Lung (tissue), 11 donors: ENCODE measurements at regions not wholly inside any gene's neighbourhood (a gene's known extent, or its start where the extent isn't known, plus 50 kb on each side); places are given as distances from the start of the nearest gene placed in this dataset.

Source experiments
- ATAC-seq: fragments of 200-7000 bp; cut with Tn5 transposase; one replicate; pipeline ENCODE4 v1.9.1; 2020; ENCODE audit warnings: moderate number of reproducible peaks; ENCODE audit not compliant: insufficient read depth, low FRiP score
- DNase-seq, 3 donors: peaks; one replicate each; pipeline ENCODE4 v3.0.0-alpha.2; 2013 to 2017
- H3K27ac ChIP-seq, 2 donors: one replicate each; pipeline ENCODE4 v1.5.1; 2013; ENCODE audit warnings: mild to moderate bottlenecking in 2 of 2, moderate library complexity in 2 of 2, control low read depth in 1 of 2, inconsistent platforms in 1 of 2, low read depth in 1 of 2, low read length in 1 of 2
- H3K27me3 ChIP-seq, 3 donors: one replicate each; pipeline ENCODE4 v1.5.1; 2013; ENCODE audit warnings: low read length in 2 of 3; ENCODE audit not compliant: control insufficient read depth in 3 of 3, insufficient read depth in 3 of 3
- H3K36me3 ChIP-seq, 4 donors: one replicate each; pipeline ENCODE4 v1.5.1; 2013; ENCODE audit warnings: low read length in 4 of 4, mild to moderate bottlenecking in 1 of 4, moderate library complexity in 1 of 4; ENCODE audit not compliant: control insufficient read depth in 4 of 4, insufficient read depth in 4 of 4
- H3K4me1 ChIP-seq, 5 donors: one replicate each; pipeline ENCODE4 v1.5.1; 2013; ENCODE audit warnings: low read length in 5 of 5, mild to moderate bottlenecking in 2 of 5, moderate library complexity in 1 of 5; ENCODE audit not compliant: control insufficient read depth in 5 of 5, insufficient read depth in 5 of 5
- H3K4me3 ChIP-seq: one replicate; pipeline ENCODE4 v1.5.1; 2013; ENCODE audit warnings: mild to moderate bottlenecking, control low read depth, moderate library complexity
- H3K9ac ChIP-seq, 2 donors: one replicate each; pipeline ENCODE4 v1.5.1; 2013; ENCODE audit warnings: low read length in 2 of 2, control low read depth in 1 of 2; ENCODE audit not compliant: insufficient read depth in 1 of 2
- H3K9me3 ChIP-seq, 4 donors: one replicate each; pipeline ENCODE4 v1.5.1; 2013; ENCODE audit warnings: low read length in 3 of 4, mild to moderate bottlenecking in 1 of 4, moderate library complexity in 1 of 4; ENCODE audit not compliant: control insufficient read depth in 4 of 4, insufficient read depth in 3 of 4
- WGBS, 2 donors: extraction: QIAGEN DNeasy Blood & Tissue Kit; methylation state at CpG; one replicate each; pipeline ENCODE4 v1.1.7; 2013; 5-methylcytosine and 5-hydroxymethylcytosine counted together
- TF ChIP-seq, protein P1 (sequence below): IDR thresholded peaks from 2 replicates; pipeline ENCODE4 v1.5.1; 2012; ENCODE audit warnings: mild to moderate bottlenecking; ENCODE audit errors: control extremely low read depth, extremely low read depth
- donor health status: control.
- donor health status: control.
- donor health status: Bipolar disorder and iron deficiency.
- donor health status: healthy.
- donor health status: DM: yes; HTN: yes; CAD: no.

GRCh38 chr13:89577301-89577700, 1770.2 kb upstream of the MIR17HG start:
- Histone ChIP-seq H3K36me3 (no peaks in the 10 kb centered on the region), H3K27me3 (no peaks in the 10 kb centered on the region), H3K9me3 (peaks cover 0 to 2% (median 0%) of the 10 kb centered on the region in 4 donors), H3K9ac (no peak overlapping the region), H3K4me1 (no peaks in the 10 kb centered on the region), H3K4me3 (no peak overlapping the region), H3K27ac (no peak overlapping the region)
- TF ChIP-seq, protein P1, sequence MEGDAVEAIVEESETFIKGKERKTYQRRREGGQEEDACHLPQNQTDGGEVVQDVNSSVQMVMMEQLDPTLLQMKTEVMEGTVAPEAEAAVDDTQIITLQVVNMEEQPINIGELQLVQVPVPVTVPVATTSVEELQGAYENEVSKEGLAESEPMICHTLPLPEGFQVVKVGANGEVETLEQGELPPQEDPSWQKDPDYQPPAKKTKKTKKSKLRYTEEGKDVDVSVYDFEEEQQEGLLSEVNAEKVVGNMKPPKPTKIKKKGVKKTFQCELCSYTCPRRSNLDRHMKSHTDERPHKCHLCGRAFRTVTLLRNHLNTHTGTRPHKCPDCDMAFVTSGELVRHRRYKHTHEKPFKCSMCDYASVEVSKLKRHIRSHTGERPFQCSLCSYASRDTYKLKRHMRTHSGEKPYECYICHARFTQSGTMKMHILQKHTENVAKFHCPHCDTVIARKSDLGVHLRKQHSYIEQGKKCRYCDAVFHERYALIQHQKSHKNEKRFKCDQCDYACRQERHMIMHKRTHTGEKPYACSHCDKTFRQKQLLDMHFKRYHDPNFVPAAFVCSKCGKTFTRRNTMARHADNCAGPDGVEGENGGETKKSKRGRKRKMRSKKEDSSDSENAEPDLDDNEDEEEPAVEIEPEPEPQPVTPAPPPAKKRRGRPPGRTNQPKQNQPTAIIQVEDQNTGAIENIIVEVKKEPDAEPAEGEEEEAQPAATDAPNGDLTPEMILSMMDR, result no peak
- no peak for ATAC-seq
- no peak for DNase-seq

- Histone ChIP-seq H3K4me3 (no peak overlapping the region), H3K27me3 (no peaks in the 10 kb centered on the region), H3K36me3 (no peaks in the 10 kb centered on the region), H3K4me1 (no peaks in the 10 kb centered on the region), H3K9ac (no peak overlapping the region), H3K9me3 (no peaks in the 10 kb centered on the region), H3K27ac (no peak overlapping the region)
- DNase-seq, result peak; percentile 29 to 69 (median 66)
- WGBS, 2 donors, result 37 to 56% methylated on average over 2 of the region's 2 CpGs
- no peak for ATAC-seq
- TF ChIP-seq, protein P1, result no peak
These were observed 1763.3 kb upstream of the MIR17HG start for GRCh38 chr13:89584058-89584620.

- no peaks in the 10 kb centered on the region for H3K4me1 ChIP-seq
- TF ChIP-seq, protein P1, result no peak
- no peak overlapping the region for H3K4me3 ChIP-seq
- ATAC-seq (no peak), DNase-seq (no peak)
- no peak overlapping the region for H3K27ac ChIP-seq
- H3K27me3 ChIP-seq, result no peaks in the 10 kb centered on the region
- H3K9me3 ChIP-seq, result peaks cover 0 to 8% (median 3%) of the 10 kb centered on the region in 4 donors
- no peaks in the 10 kb centered on the region for H3K36me3 ChIP-seq
- 88 to 93% methylated on average over 3 of the region's 3 CpGs for WGBS, 2 donors
- H3K9ac ChIP-seq, result no peak overlapping the region
These were observed 1744.8 kb upstream of the MIR17HG start for GRCh38 chr13:89602655-89603054.

DNA sequence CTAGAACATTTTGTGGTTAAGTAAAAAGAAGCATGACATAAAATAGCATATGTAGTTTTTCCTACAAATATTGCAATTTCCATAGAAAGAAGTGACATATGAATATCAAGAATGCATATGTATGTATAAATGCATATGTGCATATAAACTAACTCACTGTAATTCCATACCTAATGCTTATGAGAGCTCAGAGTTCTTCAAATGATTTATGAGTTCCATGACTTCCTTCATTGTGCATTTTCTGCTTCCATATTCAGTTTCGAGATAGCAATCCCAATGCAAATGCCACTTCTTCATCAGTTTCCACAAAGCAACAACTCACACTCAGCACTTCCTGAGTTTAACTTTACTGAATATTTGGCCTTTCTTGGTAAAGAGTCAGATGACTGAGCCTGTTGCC, 1744.3 kb upstream of the MIR17HG start:
- H3K4me1 ChIP-seq, result no peaks in the 10 kb centered on the region
- ATAC-seq (no peak), DNase-seq (no peak)

More for the DNA sequence above, 1744.3 kb upstream of the MIR17HG start:
- Histone ChIP-seq H3K9ac (no peak overlapping the region), H3K4me3 (no peak overlapping the region), H3K9me3 (peaks cover 0 to 8% (median 3%) of the 10 kb centered on the region in 4 donors), H3K36me3 (no peaks in the 10 kb centered on the region), H3K27me3 (no peaks in the 10 kb centered on the region), H3K27ac (no peak overlapping the region)
- TF ChIP-seq, protein P1, result no peak
- WGBS, 2 donors, result 83 to 86% methylated on average over 1 of the region's 1 CpG
